LHCN-M2 (cell line): ENCODE measurements at regions not wholly inside any gene's neighbourhood (a gene's known extent, or its start where the extent isn't known, plus 50 kb on each side); places are given as distances from the start of the nearest gene placed in this dataset.
"Not testable (repeated sequence)": the region's sequence is repeated elsewhere in the genome, so short reads cannot be mapped to it uniquely, and the experiment has no call there.

ENCODE experiments used
- DNase-seq: peaks from one replicate; pipeline ENCODE4 v3.0.0-alpha.2; 2012; ENCODE audit warnings: low read depth

GRCh38 chr5:42949348-42950115 lies 90.6 kb downstream of the ANXA2R start:
- no peak for DNase-seq

- DNase-seq, result no peak
Measured at GRCh38 chr5:42948961-42949347, 91.2 kb downstream of the ANXA2R start.

- peak; percentile 87 for DNase-seq
Measured at GRCh38 chr5:42944989-42945388, 95.1 kb downstream of the ANXA2R start.

- no peak for DNase-seq
Measured at GRCh38 chr5:42943931-42944631, 96.0 kb downstream of the ANXA2R start.

- no peak for DNase-seq
Measured at GRCh38 chr5:42940853-42941252, 99.3 kb downstream of the ANXA2R start.

- not testable (repeated sequence) for DNase-seq
Measured at GRCh38 chr5:42932011-42932410, 108.1 kb downstream of the ANXA2R start.

GRCh38 chr5:42931451-42931850 lies 108.7 kb downstream of the ANXA2R start:
- DNase-seq, result not testable (repeated sequence)

- DNase-seq, result no peak
Measured at GRCh38 chr5:42930934-42931333, 109.2 kb downstream of the ANXA2R start.

- no peak for DNase-seq
Measured at GRCh38 chr5:42929871-42930270, 110.2 kb downstream of the ANXA2R start.

- DNase-seq, result no peak
Measured at GRCh38 chr5:42927730-42928129, 112.4 kb downstream of the ANXA2R start.

- DNase-seq, result no peak
Measured at GRCh38 chr5:42924686-42925085, 113.0 kb upstream of the SELENOP start.

- DNase-seq, result no peak
Measured at GRCh38 chr5:42924226-42924625, 112.5 kb upstream of the SELENOP start.

- no peak for DNase-seq
Measured at GRCh38 chr5:42923710-42924109, 112.0 kb upstream of the SELENOP start.

GRCh38 chr5:42919600-42919999 lies 107.9 kb upstream of the SELENOP start:
- DNase-seq, result no peak

GRCh38 chr5:42915306-42915866 lies 103.7 kb upstream of the SELENOP start:
- no peak for DNase-seq

- peak; percentile 71 for DNase-seq
Measured at GRCh38 chr5:42912184-42912798, 100.6 kb upstream of the SELENOP start.

GRCh38 chr5:42908509-42909488 lies 97.1 kb upstream of the SELENOP start:
- DNase-seq, result peak; percentile 82

- DNase-seq, result no peak
Measured at GRCh38 chr5:42908086-42908485, 96.4 kb upstream of the SELENOP start.

GRCh38 chr5:42905827-42906226 lies 94.1 kb upstream of the SELENOP start:
- no peak for DNase-seq

- no peak for DNase-seq
Measured at GRCh38 chr5:42900734-42901133, 89.0 kb upstream of the SELENOP start.

- DNase-seq, result no peak
Measured at GRCh38 chr5:42898760-42899159, 87.1 kb upstream of the SELENOP start.
